BLaER1 treated with 17β-estradiol and CSF1 and Interleukin-3, amounts not matched to agents 10 nM and 100 nM (cell line): ENCODE measurements at regions not wholly inside any gene's neighbourhood (a gene's known extent, or its start where the extent isn't known, plus 50 kb on each side); places are given as distances from the start of the nearest gene placed in this dataset.
A peak's percentile ranks its signal among the peaks of the same experiment; 100 is the strongest.
"Not testable (repeated sequence)": the region's sequence is repeated elsewhere in the genome, so short reads cannot be mapped to it uniquely, and the experiment has no call there.

Source experiments
- H3K27ac ChIP-seq, 11 experiments: shearing (Covaris generic); formaldehyde crosslinking; 2 replicates each; pipeline ENCODE4 v1.8.1; 2022
- H3K27me3 ChIP-seq, 11 experiments: shearing (Covaris generic); formaldehyde crosslinking; 2 replicates each; pipeline ENCODE4 v1.8.1; 2022
- H3K36me3 ChIP-seq, 11 experiments: shearing (Covaris generic); formaldehyde crosslinking; 2 replicates each; pipeline ENCODE4 v1.8.1; 2022
- H3K4me1 ChIP-seq, 10 experiments: shearing (Covaris generic); formaldehyde crosslinking; 2 replicates each; pipeline ENCODE4 v1.8.1; 2022
- H3K4me2 ChIP-seq, 11 experiments: shearing (Covaris generic); formaldehyde crosslinking; 2 replicates each; pipeline ENCODE4 v1.8.1; 2022
- H3K4me3 ChIP-seq, 10 experiments: shearing (Covaris generic); formaldehyde crosslinking; 2 replicates each; pipeline ENCODE4 v1.8.1; 2022
- H3K9ac ChIP-seq, 11 experiments: shearing (Covaris generic); formaldehyde crosslinking; 2 replicates each; pipeline ENCODE4 v1.8.1; 2022
- H3K9me3 ChIP-seq, 11 experiments: shearing (Covaris generic); formaldehyde crosslinking; replicated peaks in 1 of 11; 2 replicates each; pipeline ENCODE4 v1.8.1; 2022
- H4K20me1 ChIP-seq, 11 experiments: shearing (Covaris generic); formaldehyde crosslinking; 2 replicates each; pipeline ENCODE4 v1.8.1; 2022
- Cebpa-rat ChIP-seq, 11 experiments: shearing (Covaris generic); IDR thresholded peaks; 2 replicates each; pipeline ENCODE4 v1.8.1; 2022

- H3K4me1 ChIP-seq, result no peaks in the 10 kb centered on the region
- no peak overlapping the region for H3K4me3 ChIP-seq
- no peak overlapping the region for H3K9ac ChIP-seq
- no peaks in the 10 kb centered on the region for H3K36me3 ChIP-seq
- TF ChIP-seq Cebpa-rat (IDR thresholded peaks at IDR 0.05), result no peak
- no peak overlapping the region for H3K27ac ChIP-seq
- H3K9me3 ChIP-seq, result peaks cover 4 to 8% (median 7%) of the 10 kb centered on the region in 11 experiments; a peak in 18 of 22 replicates
- H3K4me2 ChIP-seq, result no peak overlapping the region
- H4K20me1 ChIP-seq, result no peaks in the 10 kb centered on the region
- no peaks in the 10 kb centered on the region for H3K27me3 ChIP-seq
Measured at GRCh38 chr4:33725861-33726260, 2518.5 kb downstream of the ARAP2 start.

- Histone ChIP-seq H3K9me3 (peaks cover 0 to 20% (median 5%) of the 10 kb centered on the region in 11 experiments; a peak in 9 of 22 replicates), H3K4me1 (peaks cover 0 to 16% (median 10%) of the 10 kb centered on the region in 10 experiments; a peak in 13 of 20 replicates), H3K27ac (no peak overlapping the region), H3K9ac (no peak overlapping the region), H3K27me3 (no peaks in the 10 kb centered on the region), H4K20me1 (no peaks in the 10 kb centered on the region), H3K4me3 (no peak overlapping the region), H3K4me2 (no peak overlapping the region), H3K36me3 (no peaks in the 10 kb centered on the region)
- TF ChIP-seq Cebpa-rat (IDR thresholded peaks at IDR 0.05), result no peak
Measured at GRCh38 chr4:33737726-33738125, 2506.6 kb downstream of the ARAP2 start.

- Histone ChIP-seq H3K9me3 (peaks cover 0 to 30% (median 8%) of the 10 kb centered on the region in 11 experiments; a peak in 11 of 22 replicates), H3K27ac (peak overlapping the region in 5 of 11 experiments; percentile 26 to 59 (median 38); a peak in 9 of 22 replicates), H3K4me2 (peak overlapping the region; percentile 15 to 55 (median 34); a peak in 20 of 22 replicates), H4K20me1 (no peaks in the 10 kb centered on the region), H3K36me3 (no peaks in the 10 kb centered on the region), H3K27me3 (no peaks in the 10 kb centered on the region), H3K4me3 (0 out of 20 replicates have a peak overlapping the region, but pooled peaks of 1 of the 10 experiments have one; percentile 19), H3K9ac (no peak overlapping the region), H3K4me1 (peaks cover 0 to 16% (median 10%) of the 10 kb centered on the region in 10 experiments; a peak in 13 of 20 replicates)
- TF ChIP-seq Cebpa-rat (IDR thresholded peaks at IDR 0.05), result no peak
Measured at GRCh38 chr4:33739884-33740632, 2504.3 kb downstream of the ARAP2 start.

GRCh38 chr4:33740871-33741270, 2503.4 kb downstream of the ARAP2 start:
- peak overlapping the region in 3 of 11 experiments; percentile 26 to 45 (median 29); a peak in 2 of 22 replicates for H3K4me2 ChIP-seq
- H3K36me3 ChIP-seq, H4K20me1 ChIP-seq, H3K27me3 ChIP-seq, H3K4me3 ChIP-seq, H3K9ac ChIP-seq, H3K27ac ChIP-seq: not testable (repeated sequence)
- H3K4me1 ChIP-seq, result peaks cover 0 to 16% (median 10%) of the 10 kb centered on the region in 10 experiments; a peak in 13 of 20 replicates
- H3K9me3 ChIP-seq, result peaks cover 0 to 30% (median 8%) of the 10 kb centered on the region in 11 experiments; a peak in 11 of 22 replicates

- H3K9me3 ChIP-seq, result peaks cover 0 to 21% (median 8%) of the 10 kb centered on the region in 11 experiments; a peak in 8 of 22 replicates
- no peaks in the 10 kb centered on the region for H3K27me3 ChIP-seq
- peaks cover 0 to 24% (median 1%) of the 10 kb centered on the region in 10 experiments; a peak in 9 of 20 replicates for H3K4me1 ChIP-seq
- H3K9ac ChIP-seq, result no peak overlapping the region
- no peak overlapping the region for H3K4me3 ChIP-seq
- no peak for TF ChIP-seq Cebpa-rat (IDR thresholded peaks at IDR 0.05)
- no peaks in the 10 kb centered on the region for H4K20me1 ChIP-seq
- H3K4me2 ChIP-seq, result peak overlapping the region in 4 of 11 experiments; percentile 5 to 58 (median 22); a peak in 5 of 22 replicates
- no peaks in the 10 kb centered on the region for H3K36me3 ChIP-seq
- peak overlapping the region in 8 of 11 experiments; percentile 25 to 59 (median 44); a peak in 12 of 22 replicates for H3K27ac ChIP-seq
Measured at GRCh38 chr4:33746979-33747378, 2497.3 kb downstream of the ARAP2 start.

- no peak overlapping the region for H3K4me2 ChIP-seq
- H3K4me3 ChIP-seq, result no peak overlapping the region
- no peaks in the 10 kb centered on the region for H3K36me3 ChIP-seq
- H4K20me1 ChIP-seq, result no peaks in the 10 kb centered on the region
- H3K27me3 ChIP-seq, result no peaks in the 10 kb centered on the region
- H3K27ac ChIP-seq, result no peak overlapping the region
- no peak for TF ChIP-seq Cebpa-rat (IDR thresholded peaks at IDR 0.05)
- no peak overlapping the region for H3K9ac ChIP-seq
- H3K9me3 ChIP-seq, result no peaks in the 10 kb centered on the region
- H3K4me1 ChIP-seq, result peaks cover 0 to 24% (median 1%) of the 10 kb centered on the region in 10 experiments; a peak in 9 of 20 replicates
Measured at GRCh38 chr4:33751050-33751449, 2493.3 kb downstream of the ARAP2 start.

GRCh38 chr4:33772582-33772981, 2471.7 kb downstream of the ARAP2 start:
- Histone ChIP-seq H3K27ac (no peak overlapping the region), H3K9me3 (no peaks in the 10 kb centered on the region), H3K4me1 (no peaks in the 10 kb centered on the region), H3K9ac (no peak overlapping the region), H4K20me1 (no peaks in the 10 kb centered on the region), H3K27me3 (no peaks in the 10 kb centered on the region), H3K36me3 (no peaks in the 10 kb centered on the region), H3K4me2 (no peak overlapping the region), H3K4me3 (no peak overlapping the region)
- no peak for TF ChIP-seq Cebpa-rat (IDR thresholded peaks at IDR 0.05)

GRCh38 chr4:33780952-33781791, 2463.1 kb downstream of the ARAP2 start:
- Histone ChIP-seq H4K20me1 (no peaks in the 10 kb centered on the region), H3K27ac (no peak overlapping the region)
- no peak for TF ChIP-seq Cebpa-rat (IDR thresholded peaks at IDR 0.05)

GRCh38 chr4:33785843-33786242, 2458.5 kb downstream of the ARAP2 start:
- no peak for TF ChIP-seq Cebpa-rat (IDR thresholded peaks at IDR 0.05)
- H3K36me3 ChIP-seq, result no peaks in the 10 kb centered on the region
- H3K4me1 ChIP-seq, result no peaks in the 10 kb centered on the region

More at GRCh38 chr4:33780952-33781791, 2463.1 kb downstream of the ARAP2 start:
- Histone ChIP-seq H3K9me3 (no peaks in the 10 kb centered on the region), H3K4me3 (no peak overlapping the region), H3K36me3 (no peaks in the 10 kb centered on the region), H3K4me2 (no peak overlapping the region), H3K4me1 (no peaks in the 10 kb centered on the region), H3K9ac (no peak overlapping the region), H3K27me3 (no peaks in the 10 kb centered on the region)

More at GRCh38 chr4:33785843-33786242, 2458.5 kb downstream of the ARAP2 start:
- Histone ChIP-seq H3K27ac (no peak overlapping the region), H4K20me1 (no peaks in the 10 kb centered on the region), H3K4me3 (no peak overlapping the region), H3K27me3 (no peaks in the 10 kb centered on the region), H3K4me2 (no peak overlapping the region), H3K9ac (no peak overlapping the region), H3K9me3 (no peaks in the 10 kb centered on the region)
